Stomach smooth muscle (tissue), 2 donors: ENCODE measurements at regions not wholly inside any gene's neighbourhood (a gene's known extent, or its start where the extent isn't known, plus 50 kb on each side); places are given as distances from the start of the nearest gene placed in this dataset.

ENCODE experiments used
- H3K27ac ChIP-seq: one replicate; pipeline ENCODE4 v1.7.0; 2013; ENCODE audit warnings: mild to moderate bottlenecking, low read length, inconsistent platforms
- H3K27me3 ChIP-seq, 2 donors: one replicate each; pipeline ENCODE4 v1.7.0; 2013; ENCODE audit warnings: low read length in 2 of 2; ENCODE audit not compliant: insufficient read depth in 2 of 2, control insufficient read depth in 1 of 2
- H3K36me3 ChIP-seq, 2 donors: one replicate each; pipeline ENCODE4 v1.7.0; 2013; ENCODE audit warnings: low read length in 2 of 2; ENCODE audit not compliant: control insufficient read depth in 2 of 2, insufficient read depth in 2 of 2
- H3K4me1 ChIP-seq: one replicate; pipeline ENCODE4 v1.7.0; 2013; ENCODE audit warnings: low read length; ENCODE audit not compliant: control insufficient read depth, insufficient read depth
- H3K4me3 ChIP-seq, 2 donors: one replicate each; pipeline ENCODE4 v1.7.0; 2013; ENCODE audit warnings: low read length in 2 of 2
- H3K9ac ChIP-seq, 2 donors: one replicate each; pipeline ENCODE4 v1.7.0; 2013; ENCODE audit warnings: low read length in 2 of 2, mild to moderate bottlenecking in 1 of 2
- H3K9me3 ChIP-seq, 2 donors: one replicate each; pipeline ENCODE4 v1.7.0; 2013; ENCODE audit warnings: low read length in 2 of 2; ENCODE audit not compliant: control insufficient read depth in 2 of 2
- donor health status: healthy.
- donor health status: Pancreatic carcinoma.

GRCh38 chr1:57644667-57645066 lies 220.8 kb upstream of the DAB1 start:
- Histone ChIP-seq H3K9me3 (no peaks in the 10 kb centered on the region), H3K4me3 (no peak overlapping the region), H3K9ac (no peak overlapping the region), H3K27ac (no peak overlapping the region), H3K4me1 (no peaks in the 10 kb centered on the region), H3K27me3 (no peaks in the 10 kb centered on the region), H3K36me3 (no peaks in the 10 kb centered on the region)

- Histone ChIP-seq H3K36me3 (no peaks in the 10 kb centered on the region), H3K4me3 (no peak overlapping the region)
These were observed 214.4 kb upstream of the DAB1 start for GRCh38 chr1:57638239-57638638.

GRCh38 chr1:57637155-57637554 lies 213.3 kb upstream of the DAB1 start:
- no peak overlapping the region for H3K9ac ChIP-seq
- no peaks in the 10 kb centered on the region for H3K4me1 ChIP-seq
- H3K36me3 ChIP-seq: no peaks in the 10 kb centered on the region
- H3K27me3 ChIP-seq: no peaks in the 10 kb centered on the region
- H3K4me3 ChIP-seq: no peak overlapping the region
- H3K9me3 ChIP-seq: no peaks in the 10 kb centered on the region
- no peak overlapping the region for H3K27ac ChIP-seq

More at GRCh38 chr1:57638239-57638638, 214.4 kb upstream of the DAB1 start:
- H3K27me3 ChIP-seq: no peaks in the 10 kb centered on the region
- no peaks in the 10 kb centered on the region for H3K9me3 ChIP-seq
- no peak overlapping the region for H3K27ac ChIP-seq
- H3K4me1 ChIP-seq: no peaks in the 10 kb centered on the region
- no peak overlapping the region for H3K9ac ChIP-seq

GRCh38 chr1:57633881-57634280 lies 210.0 kb upstream of the DAB1 start:
- H3K4me1 ChIP-seq: no peaks in the 10 kb centered on the region
- no peaks in the 10 kb centered on the region for H3K27me3 ChIP-seq
- no peak overlapping the region for H3K9ac ChIP-seq
- no peak overlapping the region for H3K4me3 ChIP-seq
- H3K9me3 ChIP-seq: no peaks in the 10 kb centered on the region
- H3K27ac ChIP-seq: no peak overlapping the region
- no peaks in the 10 kb centered on the region for H3K36me3 ChIP-seq

GRCh38 chr1:57633056-57633455 lies 209.2 kb upstream of the DAB1 start:
- Histone ChIP-seq H3K27ac (no peak overlapping the region), H3K9ac (no peak overlapping the region), H3K27me3 (no peaks in the 10 kb centered on the region), H3K36me3 (no peaks in the 10 kb centered on the region), H3K9me3 (no peaks in the 10 kb centered on the region), H3K4me1 (no peaks in the 10 kb centered on the region), H3K4me3 (no peak overlapping the region)

GRCh38 chr1:57632401-57632800 lies 208.5 kb upstream of the DAB1 start:
- no peaks in the 10 kb centered on the region for H3K9me3 ChIP-seq
- no peaks in the 10 kb centered on the region for H3K36me3 ChIP-seq
- no peak overlapping the region for H3K9ac ChIP-seq
- H3K27me3 ChIP-seq: no peaks in the 10 kb centered on the region
- H3K4me1 ChIP-seq: no peaks in the 10 kb centered on the region
- no peak overlapping the region for H3K4me3 ChIP-seq
- H3K27ac ChIP-seq: no peak overlapping the region

GRCh38 chr1:57627612-57628011 lies 203.8 kb upstream of the DAB1 start:
- H3K9ac ChIP-seq: no peak overlapping the region
- no peaks in the 10 kb centered on the region for H3K4me1 ChIP-seq
- H3K4me3 ChIP-seq: no peak overlapping the region
- no peaks in the 10 kb centered on the region for H3K27me3 ChIP-seq
- no peaks in the 10 kb centered on the region for H3K9me3 ChIP-seq
- H3K36me3 ChIP-seq: no peaks in the 10 kb centered on the region
- H3K27ac ChIP-seq: no peak overlapping the region

GRCh38 chr1:57623791-57624538 lies 200.1 kb upstream of the DAB1 start:
- no peaks in the 10 kb centered on the region for H3K9me3 ChIP-seq
- H3K27me3 ChIP-seq: no peaks in the 10 kb centered on the region
- no peak overlapping the region for H3K4me3 ChIP-seq
- no peak overlapping the region for H3K9ac ChIP-seq
- no peak overlapping the region for H3K27ac ChIP-seq
- H3K4me1 ChIP-seq: no peaks in the 10 kb centered on the region
- no peaks in the 10 kb centered on the region for H3K36me3 ChIP-seq

- no peaks in the 10 kb centered on the region for H3K36me3 ChIP-seq
- H3K4me1 ChIP-seq: no peaks in the 10 kb centered on the region
- H3K4me3 ChIP-seq: no peak overlapping the region
- no peaks in the 10 kb centered on the region for H3K9me3 ChIP-seq
- H3K27ac ChIP-seq: no peak overlapping the region
- no peaks in the 10 kb centered on the region for H3K27me3 ChIP-seq
- H3K9ac ChIP-seq: no peak overlapping the region
These were observed 199.4 kb upstream of the DAB1 start for GRCh38 chr1:57623039-57623790.

- Histone ChIP-seq H3K4me3 (no peak overlapping the region), H3K27ac (no peak overlapping the region), H3K4me1 (no peaks in the 10 kb centered on the region), H3K36me3 (no peaks in the 10 kb centered on the region), H3K27me3 (no peaks in the 10 kb centered on the region), H3K9ac (no peak overlapping the region), H3K9me3 (no peaks in the 10 kb centered on the region)
These were observed 197.9 kb upstream of the DAB1 start for GRCh38 chr1:57621776-57622175.

GRCh38 chr1:57620605-57621004 lies 196.7 kb upstream of the DAB1 start:
- Histone ChIP-seq H3K9me3 (no peaks in the 10 kb centered on the region), H3K4me1 (no peaks in the 10 kb centered on the region), H3K27me3 (no peaks in the 10 kb centered on the region), H3K9ac (no peak overlapping the region), H3K4me3 (no peak overlapping the region), H3K27ac (no peak overlapping the region), H3K36me3 (no peaks in the 10 kb centered on the region)
